OCI-LY7 (cell line): ENCODE measurements at regions not wholly inside any gene's neighbourhood (a gene's known extent, or its start where the extent isn't known, plus 50 kb on each side); places are given as distances from the start of the nearest gene placed in this dataset.

Experiments used
- CTCF ChIP-seq: fragments of 200-600 bp; sonication (generic); conservative IDR thresholded peaks from 2 replicates; pipeline ENCODE4 v1.5.1; 2014; ENCODE audit warnings: mild to moderate bottlenecking, antibody characterized with exemption, low read length, moderate library complexity, mixed read lengths
- EZH2phosphoT487 ChIP-seq: fragments of 200-600 bp; sonication (generic); IDR thresholded peaks from 2 replicates; pipeline ENCODE4 v1.6.1; 2018; ENCODE audit warnings: low read depth, borderline replicate concordance, mild to moderate bottlenecking, mixed run types, antibody characterized with exemption, low read length, moderate library complexity, mixed read lengths

GRCh38 chr13:47399599-47399998 lies 502.7 kb upstream of the HTR2A start:
- TF ChIP-seq CTCF (no peak), EZH2phosphoT487 (no peak)
